HG02884 (cell line): ENCODE measurements at regions not wholly inside any gene's neighbourhood (a gene's known extent, or its start where the extent isn't known, plus 50 kb on each side); places are given as distances from the start of the nearest gene placed in this dataset.

Experiments used
- ATAC-seq: cut with Tn5 transposase; IDR thresholded peaks from one replicate; pipeline ENCODE4 v1.9.1; 2021; ENCODE audit warnings: mild to moderate bottlenecking, moderate library complexity; ENCODE audit not compliant: unreplicated experiment

- no peak for ATAC-seq
Observed at GRCh38 chr4:58561170-58561569, 1451.0 kb upstream of the IGFBP7 start.

- ATAC-seq, result no peak
Observed at GRCh38 chr4:58560736-58561135, 1450.6 kb upstream of the IGFBP7 start.

DNA sequence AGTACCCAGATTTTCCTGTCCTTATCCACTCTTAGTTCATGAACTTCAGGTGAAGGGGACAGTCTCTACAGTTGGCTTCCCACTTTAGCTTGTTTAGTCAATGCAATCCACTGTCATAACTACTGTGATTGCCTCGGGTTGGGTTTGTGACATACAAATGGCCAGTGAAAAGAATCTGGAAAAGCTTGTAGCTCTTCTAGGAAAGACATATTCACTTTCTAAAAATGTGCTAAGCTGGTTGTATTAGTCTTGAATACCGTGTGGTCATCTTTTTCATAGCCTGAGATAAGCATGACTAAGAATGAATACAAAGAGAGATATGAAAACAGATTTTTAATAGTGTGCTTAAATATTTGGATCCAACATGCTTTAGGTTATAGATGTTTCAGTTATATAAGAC is 1443.5 kb upstream of the IGFBP7 start:
- ATAC-seq, result no peak

GRCh38 chr4:58553031-58553430 is 1442.8 kb upstream of the IGFBP7 start:
- ATAC-seq, result no peak

DNA sequence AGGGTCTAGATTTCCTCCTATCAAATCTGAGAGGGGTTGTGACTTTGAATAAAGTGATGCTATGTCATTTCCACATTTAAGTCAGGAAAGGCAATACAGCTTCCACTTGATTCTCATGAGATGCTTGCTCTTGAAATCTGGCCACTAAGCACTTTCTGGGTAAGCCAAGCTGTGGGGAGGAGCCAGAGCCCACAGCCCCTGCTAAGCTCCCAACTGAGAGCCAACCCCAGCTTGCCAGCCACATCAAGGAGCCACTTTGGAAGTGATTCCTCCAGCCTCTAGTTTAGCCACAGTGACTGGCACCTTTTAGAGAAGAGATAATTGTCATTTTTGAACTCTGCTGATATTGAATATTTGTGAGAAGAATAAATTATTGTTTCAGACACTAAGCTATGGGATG is 1441.5 kb upstream of the IGFBP7 start:
- ATAC-seq, result no peak

DNA sequence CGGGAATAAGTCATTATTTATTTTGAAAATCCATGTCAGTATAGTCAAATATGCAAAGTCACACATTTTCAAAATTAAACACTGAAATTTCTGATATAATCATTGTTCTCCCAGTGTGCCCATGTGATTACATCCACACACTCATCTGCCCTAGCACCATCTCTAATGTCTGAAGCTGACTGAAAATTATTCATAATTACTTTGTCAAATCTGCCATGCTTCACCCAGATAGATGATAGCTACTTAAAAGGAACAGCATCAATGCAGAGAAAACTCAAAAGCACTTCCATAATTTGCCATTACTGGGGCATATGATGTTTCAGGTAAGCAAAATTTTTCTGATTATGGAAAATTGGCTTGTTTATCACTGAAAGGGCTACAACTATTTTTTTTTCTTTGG is 1433.3 kb upstream of the IGFBP7 start:
- no peak for ATAC-seq

DNA sequence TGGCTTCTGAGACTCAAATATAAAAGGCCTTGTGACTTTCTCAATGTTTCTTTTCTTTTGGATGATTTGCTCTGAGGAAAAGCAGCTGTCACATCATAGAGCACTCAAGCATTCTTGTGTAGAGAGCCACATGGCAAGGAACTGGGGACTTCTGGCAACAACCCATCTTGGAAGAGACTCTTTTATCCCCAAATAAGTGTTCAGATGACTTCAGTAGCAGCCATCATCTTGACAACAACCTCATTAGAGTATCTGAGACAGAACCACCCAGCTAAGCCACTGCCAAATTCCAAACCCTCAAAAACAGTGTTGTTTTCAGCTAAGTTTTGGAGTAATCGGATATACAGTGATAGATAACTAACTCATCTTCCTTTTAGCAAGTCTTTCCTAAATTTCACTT is 1431.7 kb upstream of the IGFBP7 start:
- ATAC-seq, result no peak

- no peak for ATAC-seq
Observed at GRCh38 chr4:58522765-58523382, 1412.7 kb upstream of the IGFBP7 start.

DNA sequence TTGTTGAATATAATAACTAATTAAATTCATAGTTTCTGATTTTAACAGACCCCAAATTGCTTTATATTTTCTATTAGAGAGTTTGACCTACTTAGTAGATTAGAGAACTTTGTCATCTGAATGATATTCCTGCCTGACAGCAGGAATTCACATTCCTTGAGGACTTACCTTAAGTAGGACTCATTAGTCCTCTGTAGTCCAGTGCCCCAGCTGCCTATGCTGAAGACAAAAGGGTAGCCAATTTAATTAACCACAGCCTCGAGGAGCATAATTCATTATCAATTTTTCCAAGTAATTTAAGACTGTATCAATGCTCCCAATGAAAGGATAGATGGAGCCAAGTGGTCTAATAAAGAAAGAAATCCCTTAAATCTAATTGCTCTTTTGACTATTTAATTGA is 1405.0 kb upstream of the IGFBP7 start:
- ATAC-seq, result no peak

- no peak for ATAC-seq
Observed at GRCh38 chr4:58514299-58514698, 1404.1 kb upstream of the IGFBP7 start.

- ATAC-seq, result no peak
Observed at GRCh38 chr4:58510652-58511051, 1400.5 kb upstream of the IGFBP7 start.

GRCh38 chr4:58507079-58507478 is 1396.9 kb upstream of the IGFBP7 start:
- no peak for ATAC-seq

DNA sequence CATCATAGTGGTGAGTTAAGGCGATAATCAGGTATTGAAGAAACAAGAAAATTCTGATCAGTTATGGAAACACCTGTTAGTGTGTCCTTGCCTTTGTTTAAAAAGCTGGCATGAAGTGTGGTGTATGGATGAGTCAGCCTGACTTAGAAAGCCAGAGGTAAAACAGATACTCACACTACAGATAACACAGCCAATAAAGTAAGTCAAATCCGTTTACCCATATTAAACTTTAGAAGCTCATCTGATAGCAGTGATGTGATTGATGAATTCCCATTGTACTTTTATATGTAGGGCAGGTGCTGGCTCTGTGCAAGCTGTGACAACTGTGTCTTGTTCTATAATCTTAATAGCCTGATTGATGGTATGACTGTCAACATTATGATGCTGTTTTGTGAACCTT is 1392.7 kb upstream of the IGFBP7 start:
- no peak for ATAC-seq

- no peak for ATAC-seq
Observed at GRCh38 chr4:58499182-58499581, 1389.0 kb upstream of the IGFBP7 start.

GRCh38 chr4:58491620-58492019 is 1381.4 kb upstream of the IGFBP7 start:
- no peak for ATAC-seq

- no peak for ATAC-seq
Observed at GRCh38 chr4:58477950-58478349, 1367.8 kb upstream of the IGFBP7 start.

GRCh38 chr4:58477513-58477912 is 1367.3 kb upstream of the IGFBP7 start:
- ATAC-seq, result no peak

DNA sequence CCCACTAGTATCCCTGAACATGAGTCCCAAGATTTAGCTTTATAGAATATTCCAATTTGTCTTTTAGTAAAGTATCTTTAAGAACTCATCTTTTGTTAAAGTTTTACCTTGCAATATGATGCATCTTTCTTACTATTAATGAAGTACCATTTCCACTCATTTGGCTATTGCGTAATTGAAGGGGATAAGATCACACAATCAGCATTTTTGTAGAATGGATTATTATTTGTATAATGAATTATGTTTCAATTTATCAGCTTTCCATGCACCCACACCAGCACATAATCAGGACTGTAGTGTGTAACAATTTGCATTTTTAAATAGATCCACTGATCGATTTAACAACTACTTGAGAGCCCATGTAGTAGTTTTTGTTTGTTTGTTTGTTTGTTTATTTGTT is 1364.9 kb upstream of the IGFBP7 start:
- ATAC-seq, result no peak

- ATAC-seq, result no peak
Observed at GRCh38 chr4:58465031-58465430, 1354.8 kb upstream of the IGFBP7 start.

DNA sequence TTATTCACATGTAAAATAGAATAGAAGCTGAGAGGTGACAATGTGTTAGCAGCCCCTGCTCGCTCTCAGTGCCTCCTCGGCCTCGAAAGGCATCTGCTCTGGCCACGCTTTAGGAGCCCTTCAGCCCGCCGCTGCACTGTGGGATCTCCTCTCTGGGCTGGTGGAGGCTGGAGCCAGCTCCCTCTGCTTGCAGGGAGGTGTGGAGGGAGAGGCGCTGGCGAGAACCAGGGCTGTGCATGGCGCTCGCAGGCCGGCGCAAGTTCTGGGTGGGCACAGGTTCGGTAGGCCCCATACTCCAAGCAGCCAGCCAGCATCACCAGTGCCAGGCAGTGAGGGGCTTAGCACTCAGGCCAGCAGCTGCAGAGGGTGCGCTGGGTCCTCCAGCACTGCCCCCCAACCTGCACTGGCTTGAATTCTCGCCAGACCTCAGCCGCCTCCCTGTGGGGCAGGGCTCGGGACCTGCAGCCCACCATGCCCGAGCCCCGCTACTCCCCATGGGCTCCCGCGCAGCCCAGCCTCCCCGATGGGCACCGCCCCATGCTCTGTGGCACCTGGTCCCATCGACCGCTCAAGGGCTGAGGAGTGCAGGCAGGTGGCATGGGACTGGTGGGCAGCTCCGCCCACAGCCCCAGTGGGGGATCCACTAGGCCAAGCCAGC is 1346.7 kb upstream of the IGFBP7 start:
- ATAC-seq, result no peak

DNA sequence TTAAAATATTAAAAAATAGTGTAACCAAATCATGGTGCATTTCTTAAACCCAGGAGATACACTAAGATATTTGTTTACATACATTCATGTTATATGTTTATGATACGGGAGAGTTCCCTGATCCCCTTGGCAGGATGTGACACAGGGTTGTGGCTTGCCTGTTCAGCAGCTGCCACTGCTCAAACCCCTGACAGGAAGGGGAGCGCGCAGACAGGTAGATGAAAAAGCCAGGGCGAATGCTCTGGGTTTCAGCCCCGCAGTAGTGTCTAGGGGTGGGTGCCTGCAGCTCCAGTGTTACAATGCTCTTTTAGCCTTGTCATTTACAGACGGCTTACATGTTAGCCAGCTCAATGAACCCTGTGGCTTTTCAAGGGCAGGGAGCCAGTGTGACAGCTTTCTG is 1343.8 kb upstream of the IGFBP7 start:
- no peak for ATAC-seq

GRCh38 chr4:58451707-58452106 is 1341.5 kb upstream of the IGFBP7 start:
- no peak for ATAC-seq

GRCh38 chr4:58435871-58436270 is 1325.7 kb upstream of the IGFBP7 start:
- no peak for ATAC-seq
